GM21528 (cell line): ENCODE measurements at regions not wholly inside any gene's neighbourhood (a gene's known extent, or its start where the extent isn't known, plus 50 kb on each side); places are given as distances from the start of the nearest gene placed in this dataset.

Experiments used
- ATAC-seq: cut with Tn5 transposase; IDR thresholded peaks from one replicate; pipeline ENCODE4 v1.9.1; 2021; ENCODE audit warnings: mild to moderate bottlenecking, moderate library complexity; ENCODE audit not compliant: unreplicated experiment, low FRiP score

- ATAC-seq: no peak
Observed at GRCh38 chr11:119478711-119479285, 55.8 kb upstream of the THY1 start.

GRCh38 chr11:119476666-119477331, 53.8 kb upstream of the THY1 start:
- no peak for ATAC-seq

GRCh38 chr11:119476038-119476437, 53.1 kb upstream of the THY1 start:
- ATAC-seq: no peak

GRCh38 chr11:119474682-119475596, 52.0 kb upstream of the THY1 start:
- no peak for ATAC-seq

GRCh38 chr11:119473901-119474681, 51.1 kb upstream of the THY1 start:
- no peak for ATAC-seq

- ATAC-seq: no peak
Observed at GRCh38 chr11:119473226-119473625, 50.3 kb upstream of the THY1 start.

GRCh38 chr11:119472856-119473222, 49.9 kb upstream of the THY1 start:
- no peak for ATAC-seq
